SK-MEL-5 (cell line): ENCODE measurements at regions not wholly inside any gene's neighbourhood (a gene's known extent, or its start where the extent isn't known, plus 50 kb on each side); places are given as distances from the start of the nearest gene placed in this dataset.
"Not testable (repeated sequence)": the region's sequence is repeated elsewhere in the genome, so short reads cannot be mapped to it uniquely, and the experiment has no call there.

Experiments
- DNase-seq: peaks from one replicate; pipeline ENCODE4 v3.0.0-alpha.2; 2016; ENCODE audit warnings: low read depth, low spot score
- in situ Hi-C: cut with HindIII; loops from 2 replicates; pipeline ENCODE4 v1.10.0; 2016; ENCODE audit warnings: low sequenced_read_pairs, high pct_unique_total_duplicates, low pct_unique_long_range_greater_than_20kb

GRCh38 chr9:106177216-106177615 lies 482.9 kb downstream of the TMEM38B start:
- DNase-seq: no peak
- in situ Hi-C loops: no loop called here

DNA sequence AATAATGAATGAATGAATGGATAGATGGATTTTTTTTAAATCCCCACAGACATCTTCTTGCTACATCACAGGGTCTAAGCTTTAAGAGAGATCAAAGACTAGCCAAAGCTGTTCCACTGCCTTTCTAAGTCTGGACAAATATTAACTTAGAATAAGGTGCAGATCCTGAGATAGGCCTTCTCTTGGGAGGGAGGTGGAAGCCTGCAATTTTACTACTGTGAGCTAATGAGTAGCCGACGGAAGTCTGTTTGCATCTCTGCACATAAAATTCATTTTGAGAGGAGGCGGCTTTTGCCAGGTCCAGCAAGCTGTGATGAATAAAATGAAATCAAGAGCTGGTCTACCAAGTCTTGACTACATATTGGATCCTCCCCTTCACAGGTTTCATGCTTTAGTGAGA lies 484.9 kb downstream of the TMEM38B start:
- in situ Hi-C loops: no loop called here
- no peak for DNase-seq

GRCh38 chr9:106203815-106204516 lies 509.6 kb downstream of the TMEM38B start:
- in situ Hi-C loops, DNase-seq: not testable (repeated sequence)

GRCh38 chr9:106207298-106207697 lies 513.0 kb downstream of the TMEM38B start:
- in situ Hi-C loops: no loop called here
- DNase-seq: no peak

DNA sequence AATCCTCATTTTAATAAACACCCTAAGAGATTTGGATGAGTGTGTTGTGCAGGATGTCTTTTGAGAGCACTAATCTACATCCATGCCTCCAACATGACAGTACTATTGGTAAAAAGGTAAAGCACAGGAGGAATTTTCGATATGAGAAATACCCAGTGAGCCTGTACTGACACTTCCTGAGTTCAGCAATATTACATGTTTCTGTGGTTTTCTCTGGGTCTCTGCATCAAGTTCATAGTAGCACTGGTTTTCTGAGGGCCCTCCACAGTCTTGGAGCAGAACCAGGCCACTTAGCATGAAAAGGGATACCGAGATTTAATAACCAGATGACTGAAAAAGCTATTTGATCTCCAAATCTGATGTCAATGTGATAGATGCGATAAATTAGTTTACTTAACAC lies 524.1 kb downstream of the TMEM38B start:
- DNase-seq: no peak
- in situ Hi-C loops: no loop called here

DNA sequence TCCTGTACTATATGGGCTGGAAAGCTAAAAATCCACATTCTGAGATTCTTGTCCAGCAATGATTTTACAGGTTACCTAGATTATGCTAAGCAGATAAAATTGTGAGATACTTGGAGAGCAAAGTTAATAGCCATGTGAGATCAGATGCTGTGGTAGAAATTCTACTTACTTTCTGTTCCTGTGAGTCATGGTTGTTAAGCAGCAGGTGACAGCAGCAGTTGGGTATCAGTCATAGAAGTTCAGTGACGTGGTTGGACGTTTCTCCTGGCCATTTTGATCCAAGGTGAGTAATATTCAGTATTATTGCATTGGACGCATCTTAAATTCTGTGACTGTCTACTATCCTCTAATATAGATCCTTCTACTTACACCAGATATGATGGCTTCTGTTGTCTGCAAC lies 524.5 kb downstream of the TMEM38B start:
- DNase-seq: no peak
- in situ Hi-C loops: no loop called here

DNA sequence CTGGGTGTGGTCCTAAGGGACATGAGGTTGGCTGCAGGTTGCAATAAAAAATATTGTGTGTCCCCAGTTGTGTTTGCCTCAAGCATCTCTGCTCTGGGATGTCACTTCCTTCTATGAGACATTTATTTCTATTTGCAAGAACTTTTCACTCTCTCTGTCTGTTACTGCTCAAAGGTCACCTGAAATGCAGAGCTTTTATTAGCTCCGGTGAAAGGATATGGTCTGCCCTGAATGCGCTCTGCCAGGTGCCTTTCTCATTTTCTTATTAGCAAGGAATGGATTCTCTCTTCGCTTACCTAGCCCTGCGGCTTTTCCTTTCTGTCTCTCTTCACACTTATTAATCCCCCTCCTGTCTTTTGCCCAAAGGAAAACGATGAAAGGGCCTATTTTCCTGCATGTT lies 526.1 kb downstream of the TMEM38B start:
- in situ Hi-C loops: no loop called here
- no peak for DNase-seq

GRCh38 chr9:106228861-106229260 lies 534.5 kb downstream of the TMEM38B start:
- no peak for DNase-seq
- in situ Hi-C loops: no loop called here

DNA sequence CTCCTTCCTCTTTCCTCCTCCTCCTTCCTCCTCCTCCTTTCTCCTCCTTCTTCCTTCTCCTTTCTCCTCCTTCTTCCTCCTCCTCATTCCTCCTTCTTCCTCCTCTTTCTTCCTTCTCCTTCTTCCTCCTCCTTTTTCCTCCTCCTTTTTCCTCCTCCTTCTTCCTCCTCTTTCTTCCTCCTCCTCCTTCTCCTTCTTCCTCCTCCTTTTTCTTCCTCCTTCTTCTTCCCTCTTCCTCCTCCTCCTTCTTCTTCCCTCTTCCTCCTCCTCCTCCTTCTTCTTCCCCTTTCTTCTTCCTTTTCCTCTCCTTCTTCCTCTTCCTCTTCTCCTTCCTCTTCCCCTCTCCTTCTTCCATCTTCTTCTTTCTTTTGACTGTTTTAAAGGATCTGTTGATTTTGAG lies 538.8 kb downstream of the TMEM38B start:
- DNase-seq: no peak
- in situ Hi-C loops: no loop called here

- in situ Hi-C loops, DNase-seq: not testable (repeated sequence)
Measured at GRCh38 chr9:106260908-106261307, 566.6 kb downstream of the TMEM38B start.

- in situ Hi-C loops: no loop called here
- peak; percentile 96 for DNase-seq
Measured at GRCh38 chr9:106277966-106278365, 583.6 kb downstream of the TMEM38B start.

DNA sequence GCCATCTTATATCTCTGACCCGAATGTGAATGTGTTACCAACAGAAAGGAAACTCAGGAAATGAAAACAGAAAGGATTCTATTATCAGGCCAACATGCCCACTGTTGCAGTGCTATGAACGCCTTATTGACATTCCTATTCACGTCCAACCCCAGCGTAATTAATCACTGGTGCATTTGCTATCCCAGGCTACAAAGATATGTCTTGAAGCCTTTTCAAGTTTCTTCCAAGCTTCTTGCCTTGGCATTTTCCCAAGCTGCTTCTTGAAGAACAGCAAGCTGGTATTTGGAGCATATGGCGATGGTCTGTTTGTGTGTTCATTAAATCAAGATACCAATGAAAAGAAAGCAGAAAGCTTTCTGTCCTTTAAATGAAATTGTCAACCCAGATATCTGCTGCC lies 579.2 kb upstream of the ZNF462 start:
- in situ Hi-C loops: no loop called here
- no peak for DNase-seq

DNA sequence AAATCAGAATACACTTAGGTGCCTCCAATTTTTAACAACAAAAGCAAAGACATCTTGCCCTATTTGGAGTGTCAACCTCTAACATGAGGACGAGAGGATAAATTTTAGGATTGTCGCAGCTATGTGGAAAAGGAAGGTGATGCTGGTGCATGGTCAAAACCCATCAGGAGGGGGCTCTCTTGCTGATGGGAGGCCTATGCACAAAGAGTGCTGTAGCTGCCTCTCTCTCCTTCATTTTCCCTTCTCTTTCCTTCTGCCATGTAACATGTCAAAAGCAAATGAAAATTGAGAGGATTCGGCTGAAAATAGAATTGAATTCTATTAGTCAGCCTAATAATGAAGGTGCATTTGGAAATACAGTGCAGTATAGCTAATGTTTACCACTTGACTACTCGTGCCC lies 578.7 kb upstream of the ZNF462 start:
- peak; percentile 56 for DNase-seq
- in situ Hi-C loops: no loop called here

DNA sequence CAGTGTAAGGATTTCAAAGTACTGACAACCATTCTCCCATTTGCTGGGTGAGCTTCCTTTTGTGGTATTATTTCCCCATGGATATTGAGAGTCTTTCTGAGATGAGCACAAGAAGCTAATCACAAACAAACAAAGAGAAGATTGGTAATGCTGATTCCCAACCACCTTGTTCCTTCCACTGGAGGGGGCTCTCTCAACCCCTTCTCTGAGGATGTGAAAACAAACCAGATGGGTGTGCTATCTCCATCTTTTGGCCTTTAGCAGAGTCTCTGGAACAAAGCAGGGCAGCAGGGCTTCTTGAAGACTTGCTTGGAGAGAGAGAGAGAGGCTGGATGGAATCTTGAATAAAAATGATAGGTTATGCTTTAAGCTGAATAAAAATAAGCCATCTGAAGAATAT lies 576.7 kb upstream of the ZNF462 start:
- in situ Hi-C loops: no loop called here
- peak; percentile 89 for DNase-seq

GRCh38 chr9:106287091-106287631 lies 575.8 kb upstream of the ZNF462 start:
- in situ Hi-C loops: no loop called here
- peak; percentile 67 for DNase-seq

DNA sequence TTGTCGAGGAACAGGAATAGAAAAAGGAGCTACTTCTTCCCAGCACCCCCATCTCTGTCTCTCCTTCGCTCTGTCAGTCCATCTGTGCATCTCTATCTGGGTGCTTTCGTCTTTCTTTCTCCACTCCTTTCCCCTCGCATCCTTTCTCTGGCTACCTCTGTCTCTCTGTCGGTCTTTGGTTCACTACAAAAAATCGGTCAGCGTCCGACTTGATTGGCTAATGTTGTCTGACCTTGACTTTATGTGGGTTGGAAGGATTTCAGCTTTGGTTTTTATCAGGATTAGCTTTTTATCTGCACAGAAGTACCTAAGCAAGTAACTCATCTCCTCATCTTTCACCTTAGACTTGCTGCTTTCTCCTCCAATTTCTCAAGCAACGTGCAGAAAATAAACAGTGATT lies 575.2 kb upstream of the ZNF462 start:
- in situ Hi-C loops: no loop called here
- no peak for DNase-seq

GRCh38 chr9:106288689-106289088 lies 574.3 kb upstream of the ZNF462 start:
- DNase-seq: no peak
- in situ Hi-C loops: no loop called here

- in situ Hi-C loops: no loop called here
Measured at GRCh38 chr9:106291786-106292185, 571.2 kb upstream of the ZNF462 start.

DNA sequence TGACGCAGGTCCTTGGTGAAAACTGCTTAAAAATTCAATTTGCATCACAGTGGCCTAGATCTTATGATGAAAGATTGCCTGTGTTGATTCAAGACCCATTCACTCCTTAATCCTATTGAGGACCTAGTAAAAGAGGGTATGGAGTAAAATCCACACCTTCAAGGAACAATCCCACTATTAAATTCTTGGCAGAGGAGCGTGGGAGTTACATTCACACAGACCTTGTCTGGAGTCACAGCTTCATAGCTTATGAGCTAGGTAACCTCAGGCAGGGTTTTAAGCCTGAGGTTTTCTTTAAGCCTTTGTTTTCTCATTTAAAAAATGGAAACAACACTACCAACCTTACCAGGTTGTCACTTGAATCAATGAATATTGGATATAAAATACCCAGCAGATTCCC lies 566.5 kb upstream of the ZNF462 start:
- DNase-seq: no peak
- in situ Hi-C loops: no loop called here

More at GRCh38 chr9:106291786-106292185, 571.2 kb upstream of the ZNF462 start:
- DNase-seq: no peak

- in situ Hi-C loops: no loop called here
- DNase-seq: no peak
Measured at GRCh38 chr9:106298997-106299396, 564.0 kb upstream of the ZNF462 start.
